NCI-H2081 treated with DMSO at 0.1 percent for 48 hours (cell line): ENCODE measurements at regions not wholly inside any gene's neighbourhood (a gene's known extent, or its start where the extent isn't known, plus 50 kb on each side); places are given as distances from the start of the nearest gene placed in this dataset.
"Not testable (repeated sequence)": the region's sequence is repeated elsewhere in the genome, so short reads cannot be mapped to it uniquely, and the experiment has no call there.

Experiments
- DNase-seq: peaks from one replicate; lab custom pipeline; 2025; lab: John Stamatoyannopoulos, UW

GRCh38 chr16:27639561-27640276 is 89.8 kb downstream of the KATNIP start:
- no peak for DNase-seq

GRCh38 chr16:27640277-27640600 is 90.3 kb downstream of the KATNIP start:
- no peak for DNase-seq

DNA sequence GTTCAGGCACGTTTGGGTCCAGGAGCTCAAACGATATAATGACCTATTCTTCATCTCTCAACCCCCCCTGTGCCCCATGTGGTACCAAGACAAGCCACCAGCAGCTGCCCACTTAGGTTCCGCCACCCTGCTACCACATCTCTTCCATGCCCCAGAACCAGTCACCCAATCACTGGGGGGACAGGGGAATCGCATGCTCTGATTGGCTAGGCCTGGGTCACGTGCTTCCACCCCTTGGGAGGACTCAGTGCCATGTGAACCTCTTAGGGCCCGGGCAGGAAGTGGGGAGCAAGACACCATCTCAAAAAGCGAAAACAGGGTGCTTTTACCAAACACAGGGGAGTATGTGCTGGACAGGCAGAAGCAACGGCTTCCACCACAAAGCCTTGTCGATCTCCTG is 91.3 kb downstream of the KATNIP start:
- no peak for DNase-seq

DNA sequence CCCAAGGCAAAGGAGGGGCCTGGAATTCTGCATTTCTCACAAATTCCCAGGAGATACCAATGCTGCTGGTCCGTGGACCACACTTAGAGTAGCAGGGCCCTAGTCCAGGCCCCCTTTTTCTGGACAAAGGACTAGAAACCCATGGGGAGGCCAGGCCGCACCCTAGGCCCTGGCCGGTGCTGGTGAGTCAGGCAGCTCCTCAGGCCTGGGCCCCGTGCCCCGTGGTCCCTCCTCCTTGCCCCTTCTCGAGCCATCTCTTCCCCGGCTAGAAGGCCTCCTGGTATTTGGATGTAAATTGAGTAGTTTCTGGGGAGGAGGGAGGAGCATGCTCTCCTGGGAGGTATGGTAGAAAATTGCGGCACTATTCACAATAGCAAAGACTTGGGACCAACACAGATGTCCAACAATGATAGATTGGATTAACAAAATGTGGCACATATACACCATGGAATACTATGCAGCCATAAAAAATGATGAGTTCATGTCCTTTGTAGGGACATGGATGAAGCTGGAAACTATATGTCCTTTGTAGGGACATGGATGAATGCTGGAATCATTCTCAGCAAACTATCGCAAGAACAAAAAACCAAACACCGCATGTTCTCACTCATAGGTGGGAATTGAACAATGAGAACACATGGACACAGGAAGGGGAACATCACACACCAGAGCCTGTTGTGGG is 91.9 kb downstream of the KATNIP start:
- DNase-seq: not testable (repeated sequence)

- DNase-seq: no peak
Observed at GRCh38 chr16:27642756-27643155, 92.8 kb downstream of the KATNIP start.

DNA sequence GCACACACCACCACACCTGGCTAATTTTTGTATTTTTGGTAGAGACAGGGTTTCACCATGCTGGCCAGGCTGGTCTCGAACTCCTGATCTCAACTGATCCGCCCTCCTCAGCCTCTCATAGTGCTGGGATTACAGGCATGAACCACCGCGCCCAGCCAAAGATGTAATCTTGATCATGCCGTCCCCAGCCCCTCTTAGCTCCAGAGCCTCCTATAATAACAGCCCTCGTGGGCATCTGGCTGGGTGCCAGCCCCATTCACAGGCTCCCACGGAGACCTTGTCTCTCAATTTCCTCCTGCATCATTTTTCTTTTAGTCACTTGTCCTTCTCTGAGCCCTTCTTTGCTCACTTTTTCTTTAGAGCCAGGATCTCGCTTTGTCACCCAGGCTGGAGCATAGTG is 94.2 kb downstream of the KATNIP start:
- no peak for DNase-seq

DNA sequence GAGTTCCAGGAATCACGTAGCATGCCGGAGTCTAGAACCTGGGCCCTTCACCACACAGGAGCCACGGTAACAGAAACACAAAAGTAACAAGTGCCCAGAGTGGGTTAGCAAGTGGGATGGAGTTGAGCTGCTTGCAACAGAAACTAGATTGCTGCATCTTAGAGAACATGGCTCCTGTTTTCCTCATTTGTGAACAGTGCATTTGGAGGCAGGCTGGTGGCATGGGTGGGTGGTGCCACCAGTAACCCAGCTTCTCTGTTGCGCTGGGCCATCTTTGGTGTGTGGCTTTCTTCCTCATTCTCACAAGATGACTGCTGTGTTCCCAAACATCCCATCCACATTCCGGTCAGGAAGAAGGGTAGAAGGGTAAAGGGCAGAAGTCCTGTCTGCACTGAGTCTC is 95.5 kb downstream of the KATNIP start:
- no peak for DNase-seq

DNA sequence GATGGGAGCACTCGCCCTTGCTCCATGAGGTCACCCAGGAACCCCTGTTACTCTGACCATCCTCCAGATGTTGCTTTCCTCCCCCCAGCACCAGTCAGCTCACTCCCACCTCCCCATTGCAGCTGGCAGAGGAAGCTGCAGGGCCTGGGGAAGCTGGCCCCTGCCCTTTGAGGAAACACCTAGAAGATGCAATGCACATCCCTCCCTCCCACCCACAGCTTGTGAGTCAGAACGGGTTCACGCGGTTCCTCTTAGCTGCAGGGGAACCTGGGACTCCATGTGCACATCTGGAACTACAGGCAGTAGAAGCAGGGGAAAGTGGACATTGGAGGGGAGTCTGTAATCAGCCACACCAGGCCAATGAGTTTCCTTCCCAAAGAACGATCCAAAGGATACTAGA is 96.9 kb downstream of the KATNIP start:
- no peak for DNase-seq

DNA sequence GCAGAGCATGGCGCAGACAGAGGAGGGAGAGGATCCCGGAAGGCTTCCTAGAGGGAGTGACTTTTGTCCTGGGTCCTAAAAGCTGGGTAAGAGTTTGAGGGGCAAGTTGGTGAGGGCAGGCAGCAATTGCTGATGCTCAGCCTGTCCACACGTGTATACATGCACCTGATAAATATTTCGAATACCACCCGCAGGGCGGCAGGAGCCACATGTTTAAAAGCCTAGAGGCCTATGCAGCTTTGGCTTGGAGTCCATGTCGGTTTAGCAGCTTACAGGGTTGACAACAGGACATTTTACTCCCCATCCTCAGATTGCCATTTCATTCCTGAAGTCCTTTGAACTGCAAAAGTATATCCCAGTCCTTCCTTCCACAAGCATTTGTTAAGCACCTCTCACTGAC is 99.1 kb downstream of the KATNIP start:
- no peak for DNase-seq

DNA sequence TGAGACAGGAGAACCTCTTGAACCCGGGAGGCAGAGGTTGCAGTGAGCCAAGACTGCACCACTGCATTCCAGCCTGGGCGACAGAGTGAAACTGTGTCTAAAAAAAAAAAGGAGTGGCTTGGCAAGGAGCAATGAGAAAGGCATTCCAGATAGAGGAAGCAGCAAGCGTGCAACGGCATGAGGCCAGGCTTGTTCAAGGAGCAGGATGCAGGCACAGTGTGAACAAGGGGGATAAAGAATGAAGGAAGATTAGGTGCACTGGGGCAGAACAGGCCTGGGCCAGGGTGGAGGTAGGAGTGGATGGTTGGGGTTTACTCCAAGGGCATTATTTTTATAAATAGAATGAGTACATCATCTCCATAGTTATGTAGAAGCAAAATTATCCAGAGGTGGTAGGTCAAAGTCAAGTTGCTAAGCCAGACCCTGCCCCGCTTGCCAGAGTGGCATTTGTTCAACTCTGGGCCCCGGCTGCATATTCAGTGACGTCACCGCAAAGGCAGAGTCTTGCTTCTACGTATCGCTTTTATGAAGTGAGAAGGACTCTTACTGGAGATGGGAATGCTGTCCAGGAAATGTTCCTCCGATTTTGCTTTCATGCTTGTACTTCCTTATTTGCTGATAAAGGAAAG is 100.2 kb downstream of the KATNIP start:
- no peak for DNase-seq

DNA sequence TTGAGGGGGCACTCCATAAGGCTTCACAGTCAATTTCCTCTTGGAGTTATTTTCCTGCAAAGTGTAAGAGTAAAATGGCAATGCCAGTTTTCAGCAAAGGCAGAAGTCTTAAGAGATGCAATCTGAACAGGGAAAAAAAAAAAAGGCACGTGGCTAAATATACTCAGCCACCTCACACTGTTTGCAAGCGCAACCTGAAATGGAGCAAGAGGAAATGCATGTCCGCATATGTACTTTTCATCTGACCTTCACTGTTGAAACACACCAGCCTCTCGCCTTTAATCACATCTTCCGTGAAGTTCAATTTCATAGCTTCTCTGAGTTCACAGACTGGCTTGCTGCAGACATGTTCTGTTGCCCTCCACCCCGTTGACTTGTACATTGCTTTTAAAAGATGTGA is 101.4 kb downstream of the KATNIP start:
- no peak for DNase-seq

GRCh38 chr16:27657811-27658210 is 107.9 kb downstream of the KATNIP start:
- DNase-seq: no peak

GRCh38 chr16:27660507-27660906 is 110.6 kb downstream of the KATNIP start:
- no peak for DNase-seq

- DNase-seq: not testable (repeated sequence)
Observed at GRCh38 chr16:27663235-27663634, 113.3 kb downstream of the KATNIP start.

DNA sequence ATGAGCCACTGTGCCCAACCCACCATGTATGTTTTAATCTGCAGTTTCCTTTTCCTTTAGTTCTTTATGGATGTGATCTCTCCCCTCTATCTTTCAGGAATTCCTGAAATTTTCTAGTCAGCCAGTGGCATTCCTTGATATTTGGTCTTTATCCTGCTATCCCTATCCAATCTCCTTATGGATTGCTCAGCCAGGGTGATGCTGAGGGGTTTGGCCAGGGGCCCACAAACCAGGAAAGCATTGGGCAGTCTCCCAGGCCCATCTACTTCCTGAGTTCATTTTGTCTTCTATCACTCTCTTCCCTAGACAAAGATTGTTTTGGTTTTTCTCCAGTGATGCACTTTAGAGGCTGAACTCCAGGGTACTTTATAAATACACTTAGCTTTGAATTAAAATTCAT is 115.9 kb downstream of the KATNIP start:
- no peak for DNase-seq

GRCh38 chr16:27670071-27670810 is 120.3 kb downstream of the KATNIP start:
- no peak for DNase-seq

- DNase-seq: no peak
Observed at GRCh38 chr16:27671410-27671809, 121.5 kb downstream of the KATNIP start.

- DNase-seq: no peak
Observed at GRCh38 chr16:27676839-27677238, 126.9 kb downstream of the KATNIP start.

DNA sequence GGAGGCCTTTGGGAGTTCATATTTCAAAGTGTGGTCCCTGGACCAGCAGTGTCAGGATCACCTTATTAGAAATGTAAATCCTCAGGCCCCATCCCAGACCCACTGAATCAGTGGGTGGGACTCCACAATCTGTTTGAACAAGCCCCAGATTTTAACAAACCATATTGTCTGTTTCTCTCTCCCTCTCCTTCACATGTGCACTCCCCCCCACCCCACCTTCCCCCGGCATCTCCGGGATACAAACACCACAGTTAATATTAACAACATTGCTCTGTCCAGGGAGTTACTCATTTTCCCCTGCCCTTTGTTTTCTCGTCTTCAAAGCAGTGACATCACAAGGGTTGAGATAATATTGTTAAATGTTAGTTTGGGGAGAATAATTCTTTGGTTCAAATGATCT is 127.3 kb downstream of the KATNIP start:
- DNase-seq: no peak

- DNase-seq: no peak
Observed at GRCh38 chr16:27678955-27679354, 129.0 kb downstream of the KATNIP start.

GRCh38 chr16:27679899-27680298 is 130.0 kb downstream of the KATNIP start:
- no peak for DNase-seq

DNA sequence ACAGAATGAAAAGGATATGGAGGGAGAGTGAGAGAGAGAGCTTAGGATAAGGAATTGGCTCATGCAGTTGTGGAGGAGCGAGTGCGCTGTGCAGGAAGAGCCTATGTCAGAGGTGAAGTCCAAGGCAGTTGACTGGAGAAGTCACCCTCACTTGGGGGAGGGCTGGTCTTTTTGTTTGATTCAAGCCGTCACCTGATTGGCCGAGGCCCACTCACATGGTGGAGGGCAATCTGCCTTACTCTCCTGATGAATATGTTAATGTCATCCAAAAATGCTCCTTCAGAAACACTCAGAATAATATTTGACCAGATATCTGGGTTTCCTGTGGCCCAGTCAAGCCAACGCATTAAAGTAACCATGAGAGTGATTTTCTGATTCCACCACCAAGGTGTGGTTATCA is 131.7 kb downstream of the KATNIP start:
- DNase-seq: no peak

DNA sequence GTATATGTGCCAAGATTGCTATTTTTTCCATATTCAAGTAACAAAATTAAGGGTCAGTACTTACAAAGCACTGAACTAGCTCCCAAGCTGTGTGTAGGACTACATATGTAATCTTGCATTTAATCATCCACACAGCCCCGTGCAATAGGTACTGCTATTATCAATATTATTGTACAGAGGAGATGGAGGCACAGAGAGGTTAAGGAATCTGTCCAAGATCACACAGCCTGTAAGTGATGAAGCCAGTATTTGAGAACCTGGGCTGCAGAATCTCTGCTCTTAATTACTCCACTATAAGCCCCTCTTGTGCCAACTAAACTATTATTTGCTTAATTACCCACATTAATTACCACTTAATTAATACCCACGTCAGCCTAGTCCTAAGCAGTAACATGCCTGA is 134.1 kb downstream of the KATNIP start:
- no peak for DNase-seq
